Effector memory CD4-positive, alpha-beta T cell (primary cell): ENCODE measurements at regions not wholly inside any gene's neighbourhood (a gene's known extent, or its start where the extent isn't known, plus 50 kb on each side); places are given as distances from the start of the nearest gene placed in this dataset.

Source experiments
- DNase-seq, 3 donors: peaks; one replicate each; pipeline ENCODE4 v3.0.0-alpha.2; 2020
- H3K27ac ChIP-seq: 2 replicates; pipeline ENCODE4 v1.7.0; 2013; ENCODE audit warnings: mild to moderate bottlenecking, low read length, moderate library complexity; ENCODE audit not compliant: insufficient read depth, poor library complexity, severe bottlenecking
- H3K27me3 ChIP-seq: replicated peaks from 2 replicates; pipeline ENCODE4 v1.7.0; 2013; ENCODE audit warnings: mild to moderate bottlenecking, low read length; ENCODE audit not compliant: insufficient read depth, control insufficient read depth, poor library complexity, severe bottlenecking
- H3K36me3 ChIP-seq: 2 replicates; pipeline ENCODE4 v1.7.0; 2013; ENCODE audit warnings: mild to moderate bottlenecking, low read length, moderate library complexity; ENCODE audit not compliant: control insufficient read depth, insufficient read depth
- H3K4me1 ChIP-seq: 2 replicates; pipeline ENCODE4 v1.7.0; 2013; ENCODE audit warnings: low read length, mild to moderate bottlenecking; ENCODE audit not compliant: control insufficient read depth, insufficient read depth, poor library complexity, severe bottlenecking
- H3K4me3 ChIP-seq: 2 replicates; pipeline ENCODE4 v1.7.0; 2013; ENCODE audit warnings: low read length, low read depth, mild to moderate bottlenecking; ENCODE audit not compliant: insufficient read depth, poor library complexity, severe bottlenecking
- H3K9me3 ChIP-seq: 2 replicates; pipeline ENCODE4 v1.7.0; 2013; ENCODE audit warnings: mild to moderate bottlenecking, low read length, moderate library complexity; ENCODE audit not compliant: control insufficient read depth

DNA sequence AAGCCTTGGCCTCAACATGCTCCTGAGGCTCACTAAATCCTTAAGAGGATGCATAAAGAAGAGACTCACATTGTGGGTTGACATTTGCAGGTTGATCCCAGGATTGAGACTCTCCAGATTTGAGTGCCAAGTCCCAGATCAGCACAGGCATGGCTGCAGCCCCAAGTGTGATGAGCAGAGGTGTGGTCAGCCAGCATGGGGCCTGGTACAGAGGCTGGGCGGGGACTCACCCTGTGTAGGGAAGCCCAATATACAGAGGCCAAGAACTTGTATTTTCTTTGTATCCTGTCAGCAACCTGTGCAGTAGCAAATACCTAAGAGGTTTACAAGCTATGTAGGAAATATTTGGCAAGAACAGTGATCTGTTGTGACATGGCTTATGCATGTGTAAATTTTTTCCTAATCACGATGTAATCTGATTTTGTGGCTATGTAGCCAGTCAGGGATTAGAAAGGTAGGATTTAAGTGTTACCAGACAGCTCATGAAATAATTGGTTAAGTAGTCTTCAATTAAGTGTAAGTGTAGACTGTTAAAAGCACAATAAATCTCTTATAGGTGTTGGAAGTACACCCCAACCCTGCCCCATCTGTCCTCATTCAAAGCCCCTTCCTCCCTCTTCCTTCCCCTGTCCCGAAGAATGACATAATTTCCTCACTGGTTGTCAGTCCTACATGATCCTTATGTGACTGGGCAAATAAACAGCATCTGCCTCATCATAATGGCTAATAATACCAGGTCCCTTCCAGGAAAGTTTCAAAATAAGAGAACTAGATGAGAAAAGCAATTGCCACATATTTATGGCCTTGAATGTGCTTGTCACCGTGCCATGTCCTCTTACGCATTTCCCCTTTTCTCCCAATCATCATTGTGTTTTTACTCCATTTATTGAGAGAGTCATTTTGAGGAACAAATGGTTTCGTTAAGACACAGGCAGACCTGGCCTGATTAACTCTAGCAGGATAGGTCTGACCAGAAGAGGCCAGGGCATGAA lies 120.9 kb downstream of the HLX start:
- no peaks in the 10 kb centered on the region for H3K9me3 ChIP-seq
- H3K36me3 ChIP-seq, result no peaks in the 10 kb centered on the region
- no peaks in the 10 kb centered on the region for H3K27me3 ChIP-seq
- DNase-seq, result no peak
- no peak overlapping the region for H3K4me3 ChIP-seq
- H3K27ac ChIP-seq, result no peak overlapping the region
- no peaks in the 10 kb centered on the region for H3K4me1 ChIP-seq

- H3K36me3 ChIP-seq, result no peaks in the 10 kb centered on the region
- H3K27me3 ChIP-seq, result no peaks in the 10 kb centered on the region
- H3K4me3 ChIP-seq, result no peak overlapping the region
- H3K4me1 ChIP-seq, result no peaks in the 10 kb centered on the region
- no peaks in the 10 kb centered on the region for H3K9me3 ChIP-seq
- no peak for DNase-seq
- no peak overlapping the region for H3K27ac ChIP-seq
Measured at GRCh38 chr1:221001167-221001566, 121.9 kb downstream of the HLX start.

GRCh38 chr1:221002601-221003000 lies 123.4 kb downstream of the HLX start:
- H3K9me3 ChIP-seq, result no peaks in the 10 kb centered on the region
- no peak overlapping the region for H3K27ac ChIP-seq
- DNase-seq, result no peak
- no peaks in the 10 kb centered on the region for H3K4me1 ChIP-seq
- no peaks in the 10 kb centered on the region for H3K27me3 ChIP-seq
- H3K36me3 ChIP-seq, result no peaks in the 10 kb centered on the region
- H3K4me3 ChIP-seq, result no peak overlapping the region

DNA sequence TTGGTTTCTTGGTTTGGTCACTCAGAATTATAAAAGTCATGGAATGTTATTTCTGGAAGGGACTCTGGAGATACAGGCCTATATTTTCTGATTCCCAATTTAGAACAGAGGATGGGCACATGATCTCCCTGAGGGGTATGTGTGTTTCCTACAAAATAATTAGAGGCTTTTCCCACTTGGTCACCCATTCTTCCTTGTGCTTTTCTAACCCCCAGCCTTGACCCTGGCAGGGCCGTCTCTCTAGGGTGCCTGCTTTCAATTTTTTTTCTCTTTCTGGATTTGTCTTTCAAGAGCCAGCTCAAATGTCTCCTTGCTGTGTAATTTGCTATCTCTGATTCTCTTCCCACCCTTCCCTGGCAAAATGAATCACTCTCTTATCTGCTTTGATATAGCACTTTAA lies 131.9 kb downstream of the HLX start:
- H3K4me3 ChIP-seq, result no peak overlapping the region
- no peaks in the 10 kb centered on the region for H3K27me3 ChIP-seq
- no peaks in the 10 kb centered on the region for H3K36me3 ChIP-seq
- no peak for DNase-seq
- no peak overlapping the region for H3K27ac ChIP-seq
- H3K4me1 ChIP-seq, result no peaks in the 10 kb centered on the region
- H3K9me3 ChIP-seq, result no peaks in the 10 kb centered on the region

DNA sequence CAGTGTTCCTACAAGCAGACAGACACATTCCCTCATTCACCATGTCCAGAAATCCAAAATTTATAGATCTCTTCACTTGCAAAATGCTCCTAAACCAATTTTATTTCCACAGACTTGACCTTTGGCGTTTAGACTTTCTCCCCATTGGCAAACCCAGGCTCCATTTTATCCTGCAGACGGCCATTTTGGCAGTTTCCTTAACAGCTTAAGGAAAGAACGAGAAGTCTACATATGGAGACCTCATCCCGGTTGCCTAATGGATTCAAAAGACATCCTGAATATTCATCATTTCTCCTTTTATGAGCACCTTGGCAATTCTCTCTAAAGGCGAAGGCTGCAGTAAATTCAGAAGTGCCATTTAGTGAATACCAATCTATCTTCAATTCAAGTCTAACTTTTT lies 132.9 kb downstream of the HLX start:
- Histone ChIP-seq H3K27ac (no peak overlapping the region), H3K4me3 (no peak overlapping the region), H3K4me1 (no peaks in the 10 kb centered on the region), H3K36me3 (no peaks in the 10 kb centered on the region), H3K9me3 (no peaks in the 10 kb centered on the region), H3K27me3 (no peaks in the 10 kb centered on the region)
- DNase-seq, result no peak

- no peaks in the 10 kb centered on the region for H3K4me1 ChIP-seq
- no peak for DNase-seq
Measured at GRCh38 chr1:221013691-221014660, 134.7 kb downstream of the HLX start.

DNA sequence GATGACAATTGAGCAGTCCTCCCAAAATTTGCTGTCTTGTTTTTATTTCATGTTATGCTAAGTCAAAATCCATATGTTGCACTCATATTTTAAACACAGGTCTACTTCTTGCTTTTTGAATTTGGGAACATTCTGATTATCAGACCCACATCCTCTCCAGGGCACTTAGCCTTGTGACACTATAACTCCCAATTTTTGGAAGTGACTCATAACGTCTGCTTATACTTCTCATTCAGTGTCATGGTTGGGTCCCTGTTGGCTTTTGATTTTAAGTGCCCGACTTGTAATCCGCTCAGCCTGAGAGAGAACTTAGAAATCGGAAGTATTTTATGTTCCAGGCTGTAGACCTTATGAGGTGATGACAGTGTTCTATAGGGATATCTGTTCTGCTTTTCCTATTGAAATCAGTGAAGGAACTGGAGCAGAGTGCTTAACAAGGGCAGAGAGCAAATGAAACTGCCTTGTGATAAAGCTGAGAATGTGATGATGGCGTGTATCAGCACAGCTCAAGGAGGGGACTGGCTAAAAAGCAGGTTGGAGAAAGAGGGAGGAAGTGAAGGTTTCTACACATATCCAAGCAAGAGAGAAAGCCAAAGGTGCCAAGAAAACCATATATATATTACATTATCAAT lies 136.0 kb downstream of the HLX start:
- DNase-seq, result no peak
- Histone ChIP-seq H3K9me3 (no peaks in the 10 kb centered on the region), H3K36me3 (no peaks in the 10 kb centered on the region), H3K4me3 (no peak overlapping the region), H3K4me1 (no peaks in the 10 kb centered on the region), H3K27ac (no peak overlapping the region), H3K27me3 (no peaks in the 10 kb centered on the region)

More at GRCh38 chr1:221013691-221014660, 134.7 kb downstream of the HLX start:
- H3K27ac ChIP-seq, result no peak overlapping the region
- H3K9me3 ChIP-seq, result no peaks in the 10 kb centered on the region
- H3K36me3 ChIP-seq, result no peaks in the 10 kb centered on the region
- no peak overlapping the region for H3K4me3 ChIP-seq
- H3K27me3 ChIP-seq, result no peaks in the 10 kb centered on the region

DNA sequence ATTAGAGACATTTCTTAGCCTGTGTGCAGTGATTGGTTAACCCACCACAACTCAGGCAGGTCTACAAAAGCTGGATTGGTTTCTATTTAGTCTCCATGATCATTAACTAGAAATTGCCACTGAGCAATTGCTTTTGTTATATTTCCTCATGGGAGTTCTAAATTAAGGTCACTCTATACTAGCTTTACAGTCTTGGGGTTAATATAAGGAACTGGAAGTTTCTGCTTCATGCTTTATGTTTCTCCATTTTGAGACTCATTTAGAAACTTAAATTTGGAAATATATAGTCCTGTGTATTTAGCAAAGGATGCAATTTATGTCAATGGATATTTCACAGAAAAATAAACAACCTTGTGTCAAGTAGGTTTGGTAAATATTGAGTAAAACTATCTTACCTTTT lies 137.5 kb downstream of the HLX start:
- Histone ChIP-seq H3K9me3 (no peaks in the 10 kb centered on the region), H3K27ac (no peak overlapping the region), H3K4me3 (no peak overlapping the region), H3K4me1 (no peaks in the 10 kb centered on the region), H3K36me3 (no peaks in the 10 kb centered on the region), H3K27me3 (no peaks in the 10 kb centered on the region)
- DNase-seq, result no peak

DNA sequence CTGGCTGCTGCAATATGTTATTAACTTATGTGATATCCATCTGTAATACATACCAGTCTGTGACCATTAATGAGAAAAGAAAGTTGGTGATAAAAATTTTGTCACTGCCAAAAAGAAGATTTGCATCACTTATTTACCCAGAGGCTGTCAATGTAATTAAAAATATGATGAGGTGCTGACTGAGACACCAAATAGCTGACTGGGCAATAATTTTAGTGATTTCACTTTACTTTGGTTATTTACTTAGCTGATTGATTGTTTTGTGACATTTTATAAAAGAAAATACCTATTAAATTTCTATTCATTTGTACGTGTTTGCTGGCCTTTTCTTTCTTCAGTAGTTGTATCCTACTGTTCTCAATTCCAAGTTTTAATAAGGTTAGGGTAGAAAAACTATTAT lies 139.2 kb downstream of the HLX start:
- no peaks in the 10 kb centered on the region for H3K36me3 ChIP-seq
- H3K4me3 ChIP-seq, result no peak overlapping the region
- no peaks in the 10 kb centered on the region for H3K9me3 ChIP-seq

More for the DNA sequence above, 139.2 kb downstream of the HLX start:
- no peaks in the 10 kb centered on the region for H3K4me1 ChIP-seq
- no peak for DNase-seq
- H3K27ac ChIP-seq, result no peak overlapping the region
- no peaks in the 10 kb centered on the region for H3K27me3 ChIP-seq
